ENCODE measurements at regions not wholly inside any gene's neighbourhood (a gene's known extent, or its start where the extent isn't known, plus 50 kb on each side); places are given as distances from the start of the nearest gene placed in this dataset.

DNA sequence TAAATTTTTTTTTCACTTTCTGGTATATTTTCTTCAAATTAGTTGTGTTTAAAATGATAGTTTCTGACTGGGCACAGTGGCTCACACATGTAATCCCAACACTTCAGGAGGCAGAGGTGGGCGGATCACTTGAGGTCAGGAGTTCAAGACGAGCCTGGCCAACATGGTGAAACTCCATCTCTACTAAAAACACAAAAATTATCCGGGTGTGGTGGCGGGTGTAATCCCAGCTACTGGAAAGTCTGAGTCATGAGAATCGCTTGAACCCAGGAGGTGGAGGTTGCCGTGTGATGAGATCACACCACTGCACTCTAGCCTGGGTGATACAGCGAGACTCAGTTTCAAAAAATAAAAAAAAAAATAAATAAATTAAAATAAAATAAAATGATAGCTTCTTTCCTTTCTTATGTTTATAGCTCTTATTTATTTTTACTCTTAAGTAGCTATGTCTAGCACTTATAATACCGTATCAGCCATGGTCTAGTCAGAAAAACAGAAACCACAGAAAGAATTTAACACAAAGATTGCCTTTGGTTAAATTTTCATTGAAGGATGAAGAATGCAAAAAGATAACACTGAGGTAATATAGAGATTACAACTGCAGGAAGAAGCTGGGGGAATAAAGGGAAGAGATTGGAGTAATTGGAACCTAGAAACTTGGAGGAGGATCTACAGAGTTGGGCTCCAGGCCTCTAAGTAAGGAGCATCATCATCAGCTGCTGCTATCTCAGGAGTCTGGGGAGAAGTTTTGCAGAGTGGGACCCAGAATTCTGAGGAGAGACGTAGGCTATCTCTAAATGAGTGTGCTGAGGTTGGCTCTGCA, 54.7 kb upstream of the MBOAT2 start:
- POLR2A ChIA-PET (ENCODE audit: partially characterized antibody): no interaction called here
- no peaks in the 10 kb centered on the region for H3K79me2 ChIP-seq (ENCODE audit: control insufficient read depth in 1 of 2, insufficient read depth in 2 of 2, low read length in 2 of 2)
- H2AK5ac ChIP-seq (ENCODE audit: low read depth, low read length): no peak overlapping the region
- no peaks in the 10 kb centered on the region for H3K23me2 ChIP-seq (ENCODE audit: low read depth, low read length)
- H3K79me1 ChIP-seq (ENCODE audit: low read depth, low read length): no peaks in the 10 kb centered on the region
- no peak overlapping the region for H2BK12ac ChIP-seq (ENCODE audit: low read depth, low read length)
- no peaks in the 10 kb centered on the region for H3K27me3 ChIP-seq (replicated peaks in 1 of 4; ENCODE audit: control insufficient read depth in 3 of 4, extremely low read depth in 1 of 4, insufficient read depth in 3 of 4, low read length in 3 of 4)
- WGBS, 2 experiments (ENCODE audit: extremely low coverage in 1 of 2, insufficient coverage in 1 of 2, insufficient read length in 1 of 2, insufficient replicate concordance in 2 of 2, low coverage in 1 of 2, low lambda C conversion rate in 2 of 2, missing lambda C conversion rate in 1 of 2): 85% methylated on average over 9 of the region's 9 CpGs; no CpG with 5 or more reads in 1 of the 2 experiments
- no peak overlapping the region for H3K14ac ChIP-seq (ENCODE audit: insufficient read length)
- H3K9me3 ChIP-seq (ENCODE audit: insufficient read depth in 2 of 2, low read depth in 1 of 2, low read length in 1 of 2): no peaks in the 10 kb centered on the region
- no peak overlapping the region for H3K27ac ChIP-seq (ENCODE audit: low read depth, low read length)
- no peak overlapping the region for H2BK5ac ChIP-seq (ENCODE audit: low read depth, low read length)
- H3K23ac ChIP-seq (ENCODE audit: insufficient read length): no peak overlapping the region
- CTCF ChIA-PET (ENCODE audit: partially characterized antibody): interaction anchor here (0.9 to 1.5 kb wide), 3 partner anchors 8 to 71 kb away, joined by 3 to 5 read pairs (median 5); no protein-coding TSS in a partner anchor
- TF ChIP-seq NANOG (IDR thresholded peaks at IDR 0.05; ENCODE audit: insufficient read depth, low read depth, low read length, poor library complexity, severe bottlenecking): no peak
- H3K56ac ChIP-seq (replicated peaks; ENCODE audit: insufficient read length, low read depth, low read length): no peak overlapping the region
- no peak overlapping the region for H3K9ac ChIP-seq (replicated peaks in 1 of 4; ENCODE audit: extremely low read depth in 1 of 4, low read depth in 3 of 4, low read length in 3 of 4)
- no peak overlapping the region for H2BK20ac ChIP-seq (ENCODE audit: low read length)
- no peaks in the 10 kb centered on the region for H3K36me3 ChIP-seq (ENCODE audit: control insufficient read depth in 2 of 4, insufficient read depth in 4 of 4, low read length in 3 of 4)
- DNase-seq (ENCODE audit: low read depth in 1 of 2, low spot score in 2 of 2) (no peak), FAIRE-seq (no peak)
- peak overlapping the region; percentile 76; the same call in 1 of the 2 replicates for H2AFZ ChIP-seq (ENCODE audit: low read length)
- H4K20me1 ChIP-seq (replicated peaks in 1 of 2; ENCODE audit: control insufficient read depth in 1 of 2, insufficient read depth in 2 of 2, low read length in 2 of 2): no peaks in the 10 kb centered on the region
- H3K4me3 ChIP-seq (ENCODE audit: extremely low read depth in 1 of 4, insufficient read depth in 2 of 4, low read depth in 3 of 4, low read length in 4 of 4): no peak overlapping the region
- H4K91ac ChIP-seq (replicated peaks; ENCODE audit: insufficient read length, low read length): no peak overlapping the region
- H3K4me2 ChIP-seq (ENCODE audit: insufficient read depth in 1 of 2, low read depth in 2 of 2, low read length in 2 of 2): no peak overlapping the region
- no peak overlapping the region for H2BK120ac ChIP-seq (replicated peaks; ENCODE audit: low read depth, low read length)
- H4K8ac ChIP-seq (ENCODE audit: extremely low read depth, insufficient read depth, low read length): no peak overlapping the region
- H2BK15ac ChIP-seq (ENCODE audit: low read length): no peak overlapping the region
- no peak overlapping the region for H4K5ac ChIP-seq (ENCODE audit: insufficient read length, low read depth, low read length)
- no peak overlapping the region for H3K18ac ChIP-seq (ENCODE audit: extremely low read depth, low read length)
- no peaks in the 10 kb centered on the region for H3K4me1 ChIP-seq (replicated peaks in 1 of 4; ENCODE audit: control insufficient read depth in 3 of 4, insufficient read depth in 4 of 4, low read length in 3 of 4)
- no peak overlapping the region for H3K4ac ChIP-seq (replicated peaks; ENCODE audit: insufficient read length, low read depth, low read length)

Measured in H1 (cell line).